SK-N-SH treated with all-trans-retinoic acid at 6 μM for 48 hours (cell line): ENCODE measurements at regions not wholly inside any gene's neighbourhood (a gene's known extent, or its start where the extent isn't known, plus 50 kb on each side); places are given as distances from the start of the nearest gene placed in this dataset.

Source experiments
- CREB5 ChIP-seq: fragments of 250-450 bp; sonication (Bioruptor Pico); IDR thresholded peaks from 2 replicates; pipeline ENCODE4 v1.5.1; 2020; ENCODE audit warnings: low read depth, mild to moderate bottlenecking, moderate library complexity
- ZFP30 ChIP-seq: fragments of 450-650 bp; formaldehyde crosslinking; IDR thresholded peaks from 2 replicates; pipeline ENCODE4 v1.5.0; 2022; ENCODE audit warnings: mild to moderate bottlenecking, moderate library complexity
- ZNF565 ChIP-seq: fragments of 450-650 bp; formaldehyde crosslinking; conservative IDR thresholded peaks from 2 replicates; pipeline ENCODE4 v1.5.0; 2020; ENCODE audit warnings: low read depth, mild to moderate bottlenecking, moderate library complexity

GRCh38 chr10:128596906-128597305, 470.7 kb upstream of the MKI67 start:
- no peak for TF ChIP-seq ZNF565
- TF ChIP-seq ZFP30 (CRISPR knock-in tag) = no peak
- TF ChIP-seq CREB5 (CRISPR knock-in tag) = no peak
